AG09319 (cell line): ENCODE measurements at regions not wholly inside any gene's neighbourhood (a gene's known extent, or its start where the extent isn't known, plus 50 kb on each side); places are given as distances from the start of the nearest gene placed in this dataset.

Source experiments
- DNase-seq: peaks from one replicate; pipeline ENCODE4 v3.0.0-alpha.2; 2010; ENCODE audit warnings: low read depth; ENCODE audit errors: extremely low read depth
- TF ChIP-seq, protein P1 (sequence below): IDR thresholded peaks from 2 replicates; pipeline ENCODE4 v1.5.1; 2011; ENCODE audit warnings: low read depth, mild to moderate bottlenecking, inconsistent platforms, low read length, moderate library complexity

DNA sequence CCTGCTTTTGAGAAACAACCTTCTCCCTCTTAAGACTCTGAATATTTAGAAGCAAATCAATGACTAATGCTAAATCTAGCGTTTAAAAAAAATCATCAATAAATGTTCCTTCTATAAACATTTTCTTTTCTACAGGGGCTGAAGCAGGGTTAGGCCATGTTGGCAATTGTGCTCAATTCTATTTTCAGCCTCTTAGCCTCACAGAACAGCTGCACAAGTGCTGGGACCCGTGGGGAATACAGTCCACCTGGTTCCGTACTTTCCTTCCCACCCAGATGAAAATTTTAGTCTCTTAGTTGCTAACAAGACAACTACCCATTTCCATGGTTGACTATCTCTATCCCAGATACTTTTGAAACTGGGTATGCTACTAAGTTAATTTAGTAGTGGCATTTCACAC is 138.6 kb downstream of the RPS12 start:
- DNase-seq, result no peak
- TF ChIP-seq, protein P1, sequence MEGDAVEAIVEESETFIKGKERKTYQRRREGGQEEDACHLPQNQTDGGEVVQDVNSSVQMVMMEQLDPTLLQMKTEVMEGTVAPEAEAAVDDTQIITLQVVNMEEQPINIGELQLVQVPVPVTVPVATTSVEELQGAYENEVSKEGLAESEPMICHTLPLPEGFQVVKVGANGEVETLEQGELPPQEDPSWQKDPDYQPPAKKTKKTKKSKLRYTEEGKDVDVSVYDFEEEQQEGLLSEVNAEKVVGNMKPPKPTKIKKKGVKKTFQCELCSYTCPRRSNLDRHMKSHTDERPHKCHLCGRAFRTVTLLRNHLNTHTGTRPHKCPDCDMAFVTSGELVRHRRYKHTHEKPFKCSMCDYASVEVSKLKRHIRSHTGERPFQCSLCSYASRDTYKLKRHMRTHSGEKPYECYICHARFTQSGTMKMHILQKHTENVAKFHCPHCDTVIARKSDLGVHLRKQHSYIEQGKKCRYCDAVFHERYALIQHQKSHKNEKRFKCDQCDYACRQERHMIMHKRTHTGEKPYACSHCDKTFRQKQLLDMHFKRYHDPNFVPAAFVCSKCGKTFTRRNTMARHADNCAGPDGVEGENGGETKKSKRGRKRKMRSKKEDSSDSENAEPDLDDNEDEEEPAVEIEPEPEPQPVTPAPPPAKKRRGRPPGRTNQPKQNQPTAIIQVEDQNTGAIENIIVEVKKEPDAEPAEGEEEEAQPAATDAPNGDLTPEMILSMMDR, result no peak

- TF ChIP-seq, protein P1, result no peak
Observed at GRCh38 chr6:132954222-132954621, 139.9 kb downstream of the RPS12 start.

GRCh38 chr6:132954936-132955335 is 140.6 kb downstream of the RPS12 start:
- no peak for DNase-seq
- TF ChIP-seq, protein P1, result no peak

More at GRCh38 chr6:132954222-132954621, 139.9 kb downstream of the RPS12 start:
- DNase-seq, result no peak

DNA sequence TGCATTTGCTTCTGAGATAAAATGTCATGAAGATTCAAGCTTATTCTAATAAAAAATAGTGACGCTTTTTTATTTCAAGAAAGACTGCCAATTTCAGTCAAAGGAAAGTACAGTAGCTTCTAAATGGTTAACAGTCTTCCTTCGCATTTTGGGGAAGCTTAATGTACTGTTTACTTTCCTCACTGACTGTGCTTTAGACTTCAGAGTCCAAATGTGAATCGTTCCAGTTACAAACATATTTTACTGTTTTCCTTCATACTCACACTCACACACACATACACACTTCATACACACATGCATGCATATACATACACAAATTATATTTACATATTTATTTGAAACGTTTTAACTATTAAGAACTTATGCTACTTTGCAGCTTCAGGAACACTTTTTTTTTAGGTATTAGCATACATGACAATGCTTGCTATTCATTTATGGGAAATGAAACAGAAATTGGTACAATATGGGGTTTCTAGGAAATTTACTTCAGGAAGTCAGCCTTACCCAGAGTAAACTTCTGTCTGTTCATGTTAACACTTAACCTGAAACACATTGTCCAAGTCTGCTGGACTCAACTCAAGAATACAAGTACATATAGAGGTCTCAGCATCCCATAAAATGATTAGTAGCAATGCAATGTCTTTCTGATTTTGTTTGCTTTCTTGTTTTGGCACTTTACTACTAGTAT is 145.4 kb downstream of the RPS12 start:
- TF ChIP-seq, protein P1, result no peak
- DNase-seq, result no peak

- DNase-seq, result no peak
- TF ChIP-seq, protein P1, result no peak
Observed at GRCh38 chr6:132960720-132961119, 146.4 kb downstream of the RPS12 start.

DNA sequence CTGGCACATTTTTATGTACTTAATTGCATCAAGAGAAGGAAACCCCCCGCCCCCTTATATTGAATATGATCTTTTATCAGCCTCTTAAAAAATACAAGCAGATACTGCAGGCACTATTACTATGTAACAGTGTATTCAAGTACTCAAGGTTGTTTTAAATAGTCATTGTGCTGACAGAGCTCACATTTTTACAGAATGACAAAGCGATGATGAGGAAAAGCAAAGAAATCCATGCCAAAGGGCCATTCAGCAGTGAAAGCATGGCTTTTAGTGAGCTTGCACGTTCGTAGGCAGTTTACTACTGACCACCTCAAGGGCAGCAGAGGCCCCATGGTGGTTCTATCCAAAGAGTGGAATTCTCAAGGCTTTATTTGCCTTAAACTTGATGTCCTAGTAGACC is 146.8 kb downstream of the RPS12 start:
- TF ChIP-seq, protein P1, result no peak
- no peak for DNase-seq

- TF ChIP-seq, protein P1, result no peak
Observed at GRCh38 chr6:132961610-132962009, 147.2 kb downstream of the RPS12 start.

More at GRCh38 chr6:132961610-132962009, 147.2 kb downstream of the RPS12 start:
- no peak for DNase-seq
